ENCODE measurements at regions not wholly inside any gene's neighbourhood (a gene's known extent, or its start where the extent isn't known, plus 50 kb on each side); places are given as distances from the start of the nearest gene placed in this dataset.

GRCh38 chr11:109606256-109606655, 184.3 kb downstream of the C11orf87 start (continued):
- TF ChIP-seq JUNB (IDR thresholded peaks at IDR 0.05; ENCODE audit: unreplicated experiment) (no peak), ZNF331 (CRISPR knock-in tag; IDR thresholded peaks at IDR 0.05; ENCODE audit: low read depth) (no peak), ZNF114 (CRISPR knock-in tag; IDR thresholded peaks at IDR 0.05) (no peak), EZH2phosphoT487 (IDR thresholded peaks at IDR 0.05; ENCODE audit: unreplicated experiment) (no peak), REST (IDR thresholded peaks at IDR 0.05; ENCODE audit: unreplicated experiment) (no peak), NANOG (IDR thresholded peaks at IDR 0.05; ENCODE audit: borderline replicate concordance) (no peak), POLR2AphosphoS5 (IDR thresholded peaks at IDR 0.05; ENCODE audit: low read depth) (no peak)
- TF ChIP-seq, protein P1, sequence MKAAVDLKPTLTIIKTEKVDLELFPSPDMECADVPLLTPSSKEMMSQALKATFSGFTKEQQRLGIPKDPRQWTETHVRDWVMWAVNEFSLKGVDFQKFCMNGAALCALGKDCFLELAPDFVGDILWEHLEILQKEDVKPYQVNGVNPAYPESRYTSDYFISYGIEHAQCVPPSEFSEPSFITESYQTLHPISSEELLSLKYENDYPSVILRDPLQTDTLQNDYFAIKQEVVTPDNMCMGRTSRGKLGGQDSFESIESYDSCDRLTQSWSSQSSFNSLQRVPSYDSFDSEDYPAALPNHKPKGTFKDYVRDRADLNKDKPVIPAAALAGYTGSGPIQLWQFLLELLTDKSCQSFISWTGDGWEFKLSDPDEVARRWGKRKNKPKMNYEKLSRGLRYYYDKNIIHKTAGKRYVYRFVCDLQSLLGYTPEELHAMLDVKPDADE (IDR thresholded peaks at IDR 0.05) = no peak
- TF ChIP-seq, protein P2, sequence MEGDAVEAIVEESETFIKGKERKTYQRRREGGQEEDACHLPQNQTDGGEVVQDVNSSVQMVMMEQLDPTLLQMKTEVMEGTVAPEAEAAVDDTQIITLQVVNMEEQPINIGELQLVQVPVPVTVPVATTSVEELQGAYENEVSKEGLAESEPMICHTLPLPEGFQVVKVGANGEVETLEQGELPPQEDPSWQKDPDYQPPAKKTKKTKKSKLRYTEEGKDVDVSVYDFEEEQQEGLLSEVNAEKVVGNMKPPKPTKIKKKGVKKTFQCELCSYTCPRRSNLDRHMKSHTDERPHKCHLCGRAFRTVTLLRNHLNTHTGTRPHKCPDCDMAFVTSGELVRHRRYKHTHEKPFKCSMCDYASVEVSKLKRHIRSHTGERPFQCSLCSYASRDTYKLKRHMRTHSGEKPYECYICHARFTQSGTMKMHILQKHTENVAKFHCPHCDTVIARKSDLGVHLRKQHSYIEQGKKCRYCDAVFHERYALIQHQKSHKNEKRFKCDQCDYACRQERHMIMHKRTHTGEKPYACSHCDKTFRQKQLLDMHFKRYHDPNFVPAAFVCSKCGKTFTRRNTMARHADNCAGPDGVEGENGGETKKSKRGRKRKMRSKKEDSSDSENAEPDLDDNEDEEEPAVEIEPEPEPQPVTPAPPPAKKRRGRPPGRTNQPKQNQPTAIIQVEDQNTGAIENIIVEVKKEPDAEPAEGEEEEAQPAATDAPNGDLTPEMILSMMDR (conservative IDR thresholded peaks at IDR 0.05; ENCODE audit: low read depth in 2 of 2) = no peak

DNA sequence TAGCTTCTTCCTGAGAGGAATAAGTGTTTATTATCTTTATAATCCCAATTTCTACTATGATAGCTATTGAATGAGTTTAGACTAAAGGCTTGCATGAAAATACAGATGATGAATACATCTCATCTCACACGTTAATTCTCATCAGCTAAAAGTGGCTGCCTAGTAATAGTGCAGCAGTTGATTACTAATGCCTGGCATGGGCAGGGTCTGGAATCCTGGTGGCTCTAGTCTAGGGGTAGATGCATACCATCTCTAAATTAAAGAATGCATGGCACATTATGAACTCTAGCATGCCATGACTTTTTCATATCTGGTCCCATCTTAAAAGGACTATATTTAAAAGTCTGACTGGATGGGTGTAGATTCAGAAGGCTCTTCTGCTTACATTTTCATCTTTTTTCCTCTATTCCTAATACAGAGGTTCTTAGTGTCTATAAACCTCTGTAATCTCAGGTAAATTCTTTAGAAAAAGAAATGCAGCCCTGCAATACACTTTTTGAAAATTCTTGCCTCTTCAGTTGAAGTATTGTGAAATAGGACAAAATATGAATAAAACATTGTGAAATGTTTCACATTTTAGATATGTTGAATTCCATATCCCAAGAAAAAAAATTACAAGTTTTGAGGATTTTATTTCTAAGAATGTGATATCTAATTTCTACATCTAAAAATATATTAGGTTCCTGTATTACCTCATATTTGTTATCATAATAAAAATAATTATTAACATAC, 187.6 kb downstream of the C11orf87 start:
- H3K4me2 ChIP-seq = no peak overlapping the region
- H3K27me3 ChIP-seq (ENCODE audit: insufficient read depth) = no peaks in the 10 kb centered on the region
- H3K4me3 ChIP-seq = no peak overlapping the region
- no peaks in the 10 kb centered on the region for H4K20me1 ChIP-seq (replicated peaks; ENCODE audit: insufficient read depth)
- H3K27ac ChIP-seq (ENCODE audit: low read depth) = no peak overlapping the region
- TF ChIP-seq JUNB (IDR thresholded peaks at IDR 0.05; ENCODE audit: unreplicated experiment) = no peak
- no peak for TF ChIP-seq STAT1 (IDR thresholded peaks at IDR 0.05; ENCODE audit: unreplicated experiment)
- no peak for TF ChIP-seq EZH2phosphoT487 (IDR thresholded peaks at IDR 0.05; ENCODE audit: unreplicated experiment)
- TF ChIP-seq, protein P2 (conservative IDR thresholded peaks at IDR 0.05; ENCODE audit: low read depth in 2 of 2) = no peak
- TF ChIP-seq, protein P1 (IDR thresholded peaks at IDR 0.05) = no peak
- no peak for TF ChIP-seq REST (IDR thresholded peaks at IDR 0.05; ENCODE audit: unreplicated experiment)
- TF ChIP-seq EZH2 (IDR thresholded peaks at IDR 0.05; ENCODE audit: low read depth, unreplicated experiment) = no peak
- no peak for TF ChIP-seq ZNF331 (CRISPR knock-in tag; IDR thresholded peaks at IDR 0.05; ENCODE audit: low read depth)
- no peak for TF ChIP-seq POLR2AphosphoS5 (IDR thresholded peaks at IDR 0.05; ENCODE audit: low read depth)
- no peak for TF ChIP-seq ZNF114 (CRISPR knock-in tag; IDR thresholded peaks at IDR 0.05)
- H3K4me1 ChIP-seq (ENCODE audit: insufficient read depth) = no peaks in the 10 kb centered on the region
- Mint-ChIP-seq H3K27me3 (ENCODE audit: insufficient read depth, low read depth, poor library complexity) (no peaks in the 10 kb centered on the region), H3K9me3 (no peaks in the 10 kb centered on the region), H3K36me3 (ENCODE audit: low read depth) (no peaks in the 10 kb centered on the region), H3K4me1 (no peaks in the 10 kb centered on the region), H3K27ac (no peak overlapping the region), H3K4me3 (no peak overlapping the region)
- no peaks in the 10 kb centered on the region; the same call in 1 of the 2 replicates for H3K9me2 ChIP-seq (ENCODE audit: insufficient read depth)
- no peaks in the 10 kb centered on the region for H3K79me2 ChIP-seq (replicated peaks; ENCODE audit: insufficient read depth)
- ATAC-seq (no peak), DNase-seq (ENCODE audit: low spot score) (no peak)
- H3K36me3 ChIP-seq (ENCODE audit: insufficient read depth) = no peaks in the 10 kb centered on the region
- no peaks in the 10 kb centered on the region for H3F3A ChIP-seq (replicated peaks; ENCODE audit: low read depth)
- no peak overlapping the region for H2AFZ ChIP-seq
